Neural cell (in vitro differentiated cells): ENCODE measurements at regions not wholly inside any gene's neighbourhood (a gene's known extent, or its start where the extent isn't known, plus 50 kb on each side); places are given as distances from the start of the nearest gene placed in this dataset.

Experiments used
- H2AFZ ChIP-seq: fragments of 200-600, 300-800 bp; sonication (generic), shearing (Covaris generic); 2 replicates; pipeline ENCODE4 v1.6.0; 2014; ENCODE audit warnings: low read depth, mild to moderate bottlenecking, antibody characterized with exemption, low read length, moderate library complexity
- H3F3A ChIP-seq: fragments of 200-600 bp; shearing (Covaris generic); 2 replicates; pipeline ENCODE4 v1.6.1; 2016; ENCODE audit warnings: mild to moderate bottlenecking, moderate library complexity, mixed read lengths, antibody characterized with exemption, low read length; ENCODE audit not compliant: insufficient read depth, poor library complexity, severe bottlenecking
- H3K27ac ChIP-seq: fragments of 200-600, 300-800 bp; sonication (generic), shearing (Covaris generic); 2 replicates; pipeline ENCODE4 v1.5.1; 2014; ENCODE audit warnings: mild to moderate bottlenecking, low read length, moderate library complexity
- H3K27me3 ChIP-seq: fragments of 300-800, 200-600 bp; sonication (generic), shearing (Covaris generic); 2 replicates; pipeline ENCODE4 v1.6.0; 2014; ENCODE audit warnings: mild to moderate bottlenecking, low read depth, low read length, moderate library complexity; ENCODE audit not compliant: insufficient read depth
- H3K36me3 ChIP-seq: fragments of 300-800, 200-600 bp; sonication (generic), shearing (Covaris generic); 2 replicates; pipeline ENCODE4 v1.5.1; 2014; ENCODE audit warnings: mild to moderate bottlenecking, antibody characterized with exemption, low read length, moderate library complexity; ENCODE audit not compliant: insufficient read depth
- H3K4me2 ChIP-seq: fragments of 300-800, 200-600 bp; sonication (generic), shearing (Covaris generic); 2 replicates; pipeline ENCODE4 v1.6.0; 2014; ENCODE audit warnings: mild to moderate bottlenecking, low read length
- H3K4me3 ChIP-seq: fragments of 300-800, 200-600 bp; sonication (generic), shearing (Covaris generic); 2 replicates; pipeline ENCODE4 v1.5.1; 2014; ENCODE audit warnings: mild to moderate bottlenecking, low read length, moderate library complexity
- H3K79me2 ChIP-seq: fragments of 200-600 bp; shearing (Covaris generic); replicated peaks from 2 replicates; pipeline ENCODE4 v1.6.0; 2014; ENCODE audit warnings: mild to moderate bottlenecking, low read length, moderate library complexity; ENCODE audit not compliant: insufficient read depth
- H3K9ac ChIP-seq: fragments of 300-800, 200-600 bp; sonication (generic), shearing (Covaris generic); 2 replicates; pipeline ENCODE4 v1.6.1; 2016; ENCODE audit warnings: mild to moderate bottlenecking, low read length, mixed read lengths
- H3K9me2 ChIP-seq: fragments of 200-600 bp; shearing (Covaris generic); 2 replicates; pipeline ENCODE4 v1.6.1; 2016; ENCODE audit warnings: mild to moderate bottlenecking, low read length, mixed read lengths; ENCODE audit not compliant: insufficient read depth
- H3K9me3 ChIP-seq: fragments of 200-600, 300-800 bp; sonication (generic), shearing (Covaris generic); 2 replicates; pipeline ENCODE4 v1.6.1; 2016; ENCODE audit warnings: mild to moderate bottlenecking, mixed run types, low read length, moderate library complexity, mixed read lengths
- H4K20me1 ChIP-seq: fragments of 200-600 bp; shearing (Covaris generic); 2 replicates; pipeline ENCODE4 v1.6.1; 2016; ENCODE audit warnings: mild to moderate bottlenecking, mixed run types; ENCODE audit not compliant: insufficient read depth
- CTCF ChIP-seq: fragments of 450-650 bp; IDR thresholded peaks from 2 replicates; pipeline ENCODE4 v1.5.1; 2014; ENCODE audit warnings: antibody characterized with exemption, mild to moderate bottlenecking, moderate library complexity; ENCODE audit not compliant: poor library complexity, severe bottlenecking
- EP300 ChIP-seq: fragments of 450-650 bp; conservative IDR thresholded peaks from 2 replicates; pipeline ENCODE4 v1.6.1; 2014; ENCODE audit warnings: antibody characterized with exemption, mild to moderate bottlenecking, moderate library complexity; ENCODE audit not compliant: poor library complexity, severe bottlenecking
- EZH2 ChIP-seq: fragments of 200-600, 300-800 bp; shearing (Covaris generic), sonication (generic); IDR thresholded peaks from 2 replicates; pipeline ENCODE4 v1.6.1; 2014; ENCODE audit warnings: antibody characterized with exemption, low read length, borderline replicate concordance, mild to moderate bottlenecking; ENCODE audit not compliant: insufficient read depth, poor library complexity, severe bottlenecking
- MXI1 ChIP-seq: fragments of 450-650 bp; conservative IDR thresholded peaks from 2 replicates; pipeline ENCODE4 v1.6.1; 2014; ENCODE audit warnings: antibody characterized with exemption, mild to moderate bottlenecking; ENCODE audit not compliant: poor library complexity, severe bottlenecking
- POLR2AphosphoS5 ChIP-seq: IDR thresholded peaks from 2 replicates; pipeline ENCODE4 v1.6.1; 2012
- RAD21 ChIP-seq: fragments of 450-650 bp; conservative IDR thresholded peaks from 2 replicates; pipeline ENCODE4 v1.6.1; 2014; ENCODE audit warnings: antibody characterized with exemption, mild to moderate bottlenecking, moderate library complexity
- REST ChIP-seq: IDR thresholded peaks from 2 replicates; pipeline ENCODE4 v1.6.1; 2012; ENCODE audit warnings: borderline replicate concordance
- SMC3 ChIP-seq: fragments of 450-650 bp; conservative IDR thresholded peaks from 2 replicates; pipeline ENCODE4 v1.6.1; 2014; ENCODE audit warnings: antibody characterized with exemption, mild to moderate bottlenecking, moderate library complexity; ENCODE audit not compliant: poor library complexity
- TAF1 ChIP-seq: IDR thresholded peaks from 2 replicates; pipeline ENCODE4 v1.6.1; 2012; ENCODE audit warnings: low read depth

GRCh38 chr3:55167586-55168317 is 239.9 kb upstream of the LRTM1 start:
- H3K79me2 ChIP-seq: no peaks in the 10 kb centered on the region
- H3K9me2 ChIP-seq: no peaks in the 10 kb centered on the region
- H3K27me3 ChIP-seq: no peaks in the 10 kb centered on the region
- H3K4me2 ChIP-seq: no peak overlapping the region
- TF ChIP-seq SMC3: no peak
- TF ChIP-seq CTCF: no peak
- TF ChIP-seq RAD21: no peak
- TF ChIP-seq EP300: no peak
- TF ChIP-seq POLR2AphosphoS5: no peak
- no peak for TF ChIP-seq TAF1
- no peak for TF ChIP-seq EZH2
- no peak for TF ChIP-seq MXI1
- TF ChIP-seq REST: no peak
- no peaks in the 10 kb centered on the region for H3F3A ChIP-seq
- H2AFZ ChIP-seq: no peak overlapping the region
- H3K4me3 ChIP-seq: no peak overlapping the region
- H3K36me3 ChIP-seq: no peaks in the 10 kb centered on the region
- no peak overlapping the region for H3K9ac ChIP-seq
- no peaks in the 10 kb centered on the region for H3K9me3 ChIP-seq
- no peak overlapping the region for H3K27ac ChIP-seq
- no peaks in the 10 kb centered on the region for H4K20me1 ChIP-seq

GRCh38 chr3:55166576-55167555 is 239.0 kb upstream of the LRTM1 start:
- H3F3A ChIP-seq: no peaks in the 10 kb centered on the region
- H2AFZ ChIP-seq: no peak overlapping the region
- H4K20me1 ChIP-seq: no peaks in the 10 kb centered on the region
- no peak overlapping the region for H3K27ac ChIP-seq
- H3K9me2 ChIP-seq: no peaks in the 10 kb centered on the region
- H3K9me3 ChIP-seq: no peaks in the 10 kb centered on the region
- no peaks in the 10 kb centered on the region for H3K36me3 ChIP-seq
- H3K79me2 ChIP-seq: no peaks in the 10 kb centered on the region
- TF ChIP-seq MXI1 (no peak), EP300 (no peak), POLR2AphosphoS5 (no peak), RAD21 (no peak), TAF1 (no peak)
- no peak overlapping the region for H3K4me2 ChIP-seq
- no peaks in the 10 kb centered on the region for H3K27me3 ChIP-seq
- H3K4me3 ChIP-seq: no peak overlapping the region
- H3K9ac ChIP-seq: no peak overlapping the region
